ENCODE measurements at regions not wholly inside any gene's neighbourhood (a gene's known extent, or its start where the extent isn't known, plus 50 kb on each side); places are given as distances from the start of the nearest gene placed in this dataset.

DNA sequence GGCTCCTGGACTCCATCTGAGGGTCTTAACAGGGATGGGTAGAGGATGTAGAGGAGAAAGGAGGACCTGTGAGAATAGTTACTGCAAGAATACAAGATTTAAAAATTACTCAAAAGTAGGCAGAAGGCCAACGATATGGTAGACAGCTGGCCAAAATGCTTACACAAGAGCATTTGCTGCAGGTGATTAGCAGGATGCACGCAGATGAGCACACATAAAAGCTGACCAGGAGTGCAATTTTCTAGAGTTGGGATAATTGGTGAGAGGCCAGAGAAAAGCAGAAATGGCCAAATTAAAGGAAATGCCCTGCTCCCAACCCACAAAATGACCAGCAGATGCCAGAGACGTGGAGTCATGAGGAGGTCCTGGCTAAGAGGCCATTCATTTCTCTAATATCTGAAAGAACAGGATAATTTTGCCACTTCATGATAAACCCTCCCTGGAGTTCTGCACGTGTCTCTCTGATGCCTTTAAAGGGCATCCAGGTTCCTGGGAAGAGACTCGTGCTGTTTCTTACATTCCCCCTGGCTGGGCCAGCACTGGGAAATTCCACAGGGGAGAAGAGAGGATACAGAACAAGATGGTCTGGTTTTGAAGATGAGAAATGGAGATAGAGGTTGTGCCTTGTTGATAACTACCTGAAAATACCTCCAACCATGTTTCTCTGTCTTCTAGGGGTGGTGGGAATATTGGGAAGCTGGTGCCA lies 62.3 kb upstream of the KCNA3 start:
- ATAC-seq (ENCODE audit: low read depth) (no peak), DNase-seq (no peak)
- peaks cover 0 to 16% (median 1%) of the 10 kb centered on the region in 4 experiments for H3K27me3 ChIP-seq (replicated peaks in 1 of 4; ENCODE audit: control extremely low read depth in 1 of 4, control insufficient read depth in 3 of 4, insufficient read depth in 4 of 4, low read length in 3 of 4)
- intact Hi-C loops (cut with micrococcal nuclease): no loop called here
- H3K9ac ChIP-seq (ENCODE audit: low read length): no peak overlapping the region
- Mint-ChIP-seq H3K4me3 (no peak overlapping the region), H3K27me3 (peaks cover 48% of the 10 kb centered on the region), H3K27ac (no peak overlapping the region), H3K9me3 (ENCODE audit: insufficient read depth) (no peaks in the 10 kb centered on the region), H3K4me1 (no peaks in the 10 kb centered on the region)
- ChIA-PET POLR2A (no interaction called here), CTCF (no interaction called here)
- no peaks in the 10 kb centered on the region for H3K4me1 ChIP-seq (ENCODE audit: control insufficient read depth in 2 of 2, insufficient read depth in 2 of 2, low read length in 2 of 2)
- no peak overlapping the region for H3K4me3 ChIP-seq (ENCODE audit: control extremely low read depth in 1 of 5, extremely low read depth in 1 of 5, insufficient read depth in 1 of 5, low read depth in 2 of 5, low read length in 4 of 5)
- no peaks in the 10 kb centered on the region for H3K9me3 ChIP-seq (ENCODE audit: control extremely low read depth in 1 of 3, control insufficient read depth in 2 of 3, insufficient read depth in 1 of 3, low read length in 2 of 3)
- no peak overlapping the region for H2AFZ ChIP-seq (ENCODE audit: insufficient read depth, low read depth, low read length, poor library complexity, severe bottlenecking)
- H3K4me2 ChIP-seq (replicated peaks; ENCODE audit: low read depth, low read length, poor library complexity, severe bottlenecking): no peak overlapping the region
- H3K79me2 ChIP-seq (ENCODE audit: control insufficient read depth, insufficient read depth, low read length): no peaks in the 10 kb centered on the region
- H3K27ac ChIP-seq (ENCODE audit: low read length in 2 of 2): no peak overlapping the region
- no peaks in the 10 kb centered on the region for H4K20me1 ChIP-seq (ENCODE audit: control insufficient read depth, insufficient read depth, low read length, poor library complexity, severe bottlenecking)
- H3K36me3 ChIP-seq (replicated peaks in 1 of 2; ENCODE audit: control extremely low read depth in 1 of 2, control insufficient read depth in 1 of 2, extremely low read depth in 1 of 2, insufficient read depth in 2 of 2, low read length in 1 of 2): no peaks in the 10 kb centered on the region
- WGBS (ENCODE audit: insufficient coverage): 90% methylated on average over 5 of the region's 5 CpGs
- no peak for TF ChIP-seq EZH2 (IDR thresholded peaks at IDR 0.05; ENCODE audit: borderline replicate concordance, insufficient read depth, low read depth, low read length, poor library complexity, severe bottlenecking)
- no peak for TF ChIP-seq CTCF (IDR thresholded peaks at IDR 0.05)

DNA sequence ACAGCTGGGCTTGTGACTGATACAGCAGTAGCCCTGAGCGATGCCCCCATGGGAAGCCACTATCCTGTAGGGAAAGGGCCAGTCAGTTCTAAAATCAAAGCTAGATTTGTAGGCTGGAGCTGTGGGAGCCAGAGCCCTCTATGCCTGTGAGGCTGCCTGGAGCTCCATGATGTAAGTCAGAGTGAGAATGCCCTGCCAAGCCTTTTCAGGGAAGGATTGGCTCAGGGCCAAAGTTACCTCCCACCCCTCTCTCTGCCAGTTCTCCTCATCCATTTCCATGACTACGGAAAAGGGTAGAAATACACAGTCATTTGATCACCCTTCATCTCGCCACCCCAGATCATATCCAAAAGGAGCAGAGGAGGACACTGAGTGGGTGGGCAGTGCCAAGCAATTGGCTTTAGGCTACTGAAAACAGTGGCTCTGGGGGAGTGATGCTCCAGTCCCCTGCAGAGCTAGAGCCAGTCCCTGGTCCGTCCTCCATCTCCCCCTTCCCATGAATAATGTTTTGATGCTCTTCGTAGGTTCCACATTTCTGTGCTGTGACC lies 59.5 kb upstream of the KCNA3 start:
- Histone ChIP-seq H4K20me1 (ENCODE audit: control insufficient read depth, insufficient read depth, low read length, poor library complexity, severe bottlenecking) (no peaks in the 10 kb centered on the region), H3K4me3 (ENCODE audit: control extremely low read depth in 1 of 5, extremely low read depth in 1 of 5, insufficient read depth in 1 of 5, low read depth in 2 of 5, low read length in 4 of 5) (no peak overlapping the region), H3K27ac (ENCODE audit: low read length in 2 of 2) (no peak overlapping the region), H3K4me2 (replicated peaks; ENCODE audit: low read depth, low read length, poor library complexity, severe bottlenecking) (no peak overlapping the region), H3K27me3 (replicated peaks in 1 of 4; ENCODE audit: control extremely low read depth in 1 of 4, control insufficient read depth in 3 of 4, insufficient read depth in 4 of 4, low read length in 3 of 4) (peaks cover 0 to 16% (median 1%) of the 10 kb centered on the region in 4 experiments), H2AFZ (ENCODE audit: insufficient read depth, low read depth, low read length, poor library complexity, severe bottlenecking) (no peak overlapping the region), H3K36me3 (replicated peaks in 1 of 2; ENCODE audit: control extremely low read depth in 1 of 2, control insufficient read depth in 1 of 2, extremely low read depth in 1 of 2, insufficient read depth in 2 of 2, low read length in 1 of 2) (no peaks in the 10 kb centered on the region), H3K9ac (ENCODE audit: low read length) (no peak overlapping the region), H3K4me1 (ENCODE audit: control insufficient read depth in 2 of 2, insufficient read depth in 2 of 2, low read length in 2 of 2) (no peaks in the 10 kb centered on the region), H3K79me2 (ENCODE audit: control insufficient read depth, insufficient read depth, low read length) (no peaks in the 10 kb centered on the region), H3K9me3 (ENCODE audit: control extremely low read depth in 1 of 3, control insufficient read depth in 2 of 3, insufficient read depth in 1 of 3, low read length in 2 of 3) (no peaks in the 10 kb centered on the region)
- H3K27ac Mint-ChIP-seq: no peak overlapping the region
- no peak for ATAC-seq (ENCODE audit: low read depth)
- peaks cover 37% of the 10 kb centered on the region for H3K27me3 Mint-ChIP-seq
- CTCF ChIA-PET: interaction anchor here (1.0 kb wide), 1 partner anchor 31 kb away, joined by 5 read pairs; no protein-coding TSS in a partner anchor
- H3K4me1 Mint-ChIP-seq: no peaks in the 10 kb centered on the region
- TF ChIP-seq EZH2 (IDR thresholded peaks at IDR 0.05; ENCODE audit: borderline replicate concordance, insufficient read depth, low read depth, low read length, poor library complexity, severe bottlenecking) (no peak), CTCF (IDR thresholded peaks at IDR 0.05) (no peak)
- POLR2A ChIA-PET: no interaction called here
- no peak overlapping the region for H3K4me3 Mint-ChIP-seq
- 83% methylated on average over 4 of the region's 5 CpGs for WGBS (ENCODE audit: insufficient coverage)
- no peaks in the 10 kb centered on the region for H3K9me3 Mint-ChIP-seq (ENCODE audit: insufficient read depth)
- intact Hi-C loops (cut with micrococcal nuclease): no loop called here
- no peak for DNase-seq
